NCI-H82 treated with DMSO at 0.1 percent for 48 hours (cell line): ENCODE measurements at regions not wholly inside any gene's neighbourhood (a gene's known extent, or its start where the extent isn't known, plus 50 kb on each side); places are given as distances from the start of the nearest gene placed in this dataset.
"Not testable (repeated sequence)": the region's sequence is repeated elsewhere in the genome, so short reads cannot be mapped to it uniquely, and the experiment has no call there.

ENCODE experiments used
- DNase-seq: peaks from one replicate; lab custom pipeline; 2025; ENCODE audit not compliant: unreplicated experiment; lab: John Stamatoyannopoulos, UW

DNA sequence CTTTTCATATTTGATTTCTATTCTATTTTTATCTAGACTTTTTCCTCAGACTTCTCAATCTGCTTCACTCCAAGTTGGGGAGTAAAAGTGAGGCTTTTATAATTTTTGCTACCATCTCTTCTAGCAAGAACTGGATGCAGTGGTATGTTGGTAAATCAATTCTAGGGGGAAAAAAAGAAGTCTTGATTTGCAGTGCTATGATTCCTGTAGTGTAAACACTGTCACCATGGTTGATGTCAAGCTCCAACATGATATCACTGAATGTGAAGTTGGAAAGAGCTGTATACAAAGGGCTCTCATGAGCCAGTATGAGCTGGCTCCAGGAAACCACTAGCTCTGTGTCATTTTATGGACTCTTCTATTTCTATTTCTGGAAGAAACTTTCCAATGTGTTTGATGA, 439.2 kb downstream of the NTRK2 start:
- no peak for DNase-seq

GRCh38 chr9:85108229-85108628, 438.7 kb downstream of the NTRK2 start:
- no peak for DNase-seq

DNA sequence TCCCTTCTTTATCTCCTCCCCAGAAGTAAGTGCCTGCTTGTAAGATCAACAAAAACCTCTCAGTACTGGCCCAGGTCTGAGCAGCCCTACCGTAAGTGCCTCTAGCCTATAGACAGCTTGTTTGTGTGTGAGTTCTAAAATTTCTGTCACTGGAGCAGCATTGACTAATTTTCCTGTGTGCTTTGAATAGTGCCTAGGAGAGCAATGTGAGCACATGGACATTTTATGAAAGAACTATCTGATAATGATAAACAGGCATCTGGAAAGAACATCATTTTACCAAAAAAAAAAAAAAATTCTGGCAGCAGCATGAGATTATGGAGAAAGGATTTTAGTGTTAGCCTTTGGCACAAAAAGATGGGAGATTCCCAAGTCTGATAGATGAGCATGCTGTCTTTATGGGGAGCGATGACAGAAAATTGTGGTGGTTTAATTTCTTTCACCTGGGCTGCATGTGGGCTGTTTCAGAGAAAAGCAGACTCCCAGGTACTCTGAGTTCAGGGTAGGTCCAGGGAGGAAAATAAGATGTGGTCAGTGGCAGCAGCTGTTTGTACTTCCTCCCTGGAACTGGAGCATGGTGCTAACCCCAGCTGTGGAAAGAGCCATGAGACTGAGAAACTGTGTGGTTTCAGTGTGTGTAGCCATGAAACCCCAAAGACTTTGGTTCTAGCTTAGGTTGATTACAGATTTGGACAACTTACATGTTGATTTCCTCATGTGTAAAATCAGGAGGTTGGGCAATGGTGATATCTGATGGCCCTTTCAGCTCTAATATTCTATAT, 419.9 kb downstream of the NTRK2 start:
- DNase-seq, result no peak

DNA sequence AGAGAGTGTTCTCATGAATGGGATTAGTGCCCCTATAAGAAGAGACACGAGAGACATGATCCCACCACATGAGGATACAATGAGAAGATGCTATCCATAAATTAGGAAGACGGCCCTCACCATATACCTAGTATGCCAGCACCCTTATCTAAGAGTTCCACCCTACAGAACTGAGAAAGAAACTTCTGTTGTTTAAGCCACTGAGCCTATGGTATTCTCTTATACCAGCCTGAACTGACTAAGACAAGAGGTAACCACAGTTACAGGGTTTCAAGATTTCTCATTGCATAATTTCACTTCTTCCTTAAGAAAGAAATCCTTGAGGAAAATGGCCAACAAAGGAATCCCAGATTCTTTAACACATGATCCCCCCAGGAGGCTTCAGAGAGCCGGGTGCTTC, 412.4 kb downstream of the NTRK2 start:
- no peak for DNase-seq

GRCh38 chr9:85079349-85079748, 409.8 kb downstream of the NTRK2 start:
- no peak for DNase-seq

DNA sequence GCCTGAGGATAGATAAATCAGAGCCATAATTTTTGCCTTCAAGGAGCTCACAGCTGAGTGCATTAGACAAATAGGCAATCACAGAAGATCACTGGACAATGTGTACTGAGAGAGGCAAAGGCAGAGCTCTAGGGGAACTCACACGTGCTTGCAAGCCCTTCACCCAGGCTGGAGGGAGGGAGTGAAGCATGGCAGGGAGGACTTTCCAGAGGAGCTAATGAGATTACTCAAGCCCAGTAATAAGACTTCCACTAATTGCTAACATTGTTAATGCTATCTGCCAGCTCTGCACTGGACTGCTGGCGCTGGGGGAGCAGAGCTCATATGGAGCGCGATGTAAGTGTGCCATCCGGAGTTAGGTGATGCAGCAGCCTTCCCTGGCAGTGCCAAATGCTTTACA, 408.4 kb downstream of the NTRK2 start:
- peak; percentile 81 for DNase-seq

GRCh38 chr9:85077146-85077545, 407.6 kb downstream of the NTRK2 start:
- DNase-seq, result not testable (repeated sequence)
